Endothelial cell (in vitro differentiated cells): ENCODE measurements at regions not wholly inside any gene's neighbourhood (a gene's known extent, or its start where the extent isn't known, plus 50 kb on each side); places are given as distances from the start of the nearest gene placed in this dataset.

ENCODE experiments used
- DNase-seq: peaks from one replicate; pipeline ENCODE4 v3.0.0; 2021; ENCODE audit warnings: low spot score
- H3K27ac Mint-ChIP-seq: one replicate; pipeline ENCODE4 v1.8.0; 2021; ENCODE audit warnings: mixed read lengths, inconsistent platforms; ENCODE audit not compliant: unreplicated experiment
- H3K27me3 Mint-ChIP-seq: one replicate; pipeline ENCODE4 v1.8.0; 2021; ENCODE audit warnings: mild to moderate bottlenecking, moderate library complexity, mixed read lengths, inconsistent platforms; ENCODE audit not compliant: unreplicated experiment
- H3K36me3 Mint-ChIP-seq: one replicate; pipeline ENCODE4 v1.8.0; 2021; ENCODE audit warnings: mild to moderate bottlenecking, low read depth, mixed read lengths, inconsistent platforms; ENCODE audit not compliant: unreplicated experiment
- H3K4me1 Mint-ChIP-seq: one replicate; pipeline ENCODE4 v1.8.0; 2021; ENCODE audit warnings: mild to moderate bottlenecking, mixed read lengths, inconsistent platforms; ENCODE audit not compliant: unreplicated experiment
- H3K4me3 Mint-ChIP-seq: one replicate; pipeline ENCODE4 v1.8.0; 2021; ENCODE audit warnings: mild to moderate bottlenecking, mixed read lengths, inconsistent platforms; ENCODE audit not compliant: unreplicated experiment
- H3K9me3 Mint-ChIP-seq: one replicate; pipeline ENCODE4 v1.8.0; 2021; ENCODE audit warnings: mixed read lengths, inconsistent platforms; ENCODE audit not compliant: unreplicated experiment
- CTCF ChIP-seq: fragments of 200-600 bp; sonication (generic); IDR thresholded peaks from one replicate; pipeline ENCODE4 v1.5.0; 2021; ENCODE audit warnings: antibody characterized with exemption; ENCODE audit not compliant: unreplicated experiment

- DNase-seq: no peak
- Mint-ChIP-seq H3K9me3 (no peaks in the 10 kb centered on the region), H3K4me3 (no peak overlapping the region), H3K27me3 (no peaks in the 10 kb centered on the region), H3K4me1 (peaks cover 5% of the 10 kb centered on the region), H3K36me3 (no peaks in the 10 kb centered on the region), H3K27ac (no peak overlapping the region)
- no peak for TF ChIP-seq CTCF
These were observed 949.7 kb upstream of the TMPRSS15 start for GRCh38 chr21:19353256-19353655.

- DNase-seq: no peak
- Mint-ChIP-seq H3K27ac (no peak overlapping the region), H3K4me1 (no peaks in the 10 kb centered on the region), H3K9me3 (no peaks in the 10 kb centered on the region), H3K4me3 (no peak overlapping the region), H3K27me3 (no peaks in the 10 kb centered on the region), H3K36me3 (no peaks in the 10 kb centered on the region)
- no peak for TF ChIP-seq CTCF
These were observed 965.4 kb upstream of the TMPRSS15 start for GRCh38 chr21:19368944-19369343.

- Mint-ChIP-seq H3K4me3 (no peak overlapping the region), H3K4me1 (no peaks in the 10 kb centered on the region), H3K27ac (no peak overlapping the region), H3K9me3 (no peaks in the 10 kb centered on the region), H3K36me3 (no peaks in the 10 kb centered on the region), H3K27me3 (no peaks in the 10 kb centered on the region)
- DNase-seq: no peak
- no peak for TF ChIP-seq CTCF
These were observed 988.8 kb upstream of the TMPRSS15 start for GRCh38 chr21:19392390-19392789.

- H3K9me3 Mint-ChIP-seq: no peaks in the 10 kb centered on the region
- H3K4me3 Mint-ChIP-seq: no peak overlapping the region
- no peak for DNase-seq
- H3K4me1 Mint-ChIP-seq: no peaks in the 10 kb centered on the region
- H3K36me3 Mint-ChIP-seq: no peaks in the 10 kb centered on the region
- no peak for TF ChIP-seq CTCF
- H3K27ac Mint-ChIP-seq: no peak overlapping the region
- H3K27me3 Mint-ChIP-seq: no peaks in the 10 kb centered on the region
These were observed 996.7 kb upstream of the TMPRSS15 start for GRCh38 chr21:19400223-19400770.

GRCh38 chr21:19402870-19403269 lies 999.3 kb upstream of the TMPRSS15 start:
- H3K36me3 Mint-ChIP-seq: no peaks in the 10 kb centered on the region
- H3K9me3 Mint-ChIP-seq: no peaks in the 10 kb centered on the region
- H3K27ac Mint-ChIP-seq: no peak overlapping the region
- H3K27me3 Mint-ChIP-seq: no peaks in the 10 kb centered on the region
- TF ChIP-seq CTCF: no peak
- DNase-seq: no peak
- no peak overlapping the region for H3K4me3 Mint-ChIP-seq
- H3K4me1 Mint-ChIP-seq: no peaks in the 10 kb centered on the region
